HG03571 (cell line): ENCODE measurements at regions not wholly inside any gene's neighbourhood (a gene's known extent, or its start where the extent isn't known, plus 50 kb on each side); places are given as distances from the start of the nearest gene placed in this dataset.

Source experiments
- ATAC-seq: cut with Tn5 transposase; IDR thresholded peaks from one replicate; pipeline ENCODE4 v1.9.1; 2021; ENCODE audit not compliant: unreplicated experiment

- ATAC-seq = no peak
Observed at GRCh38 chr10:128694851-128695725, 568.9 kb upstream of the MKI67 start.

- no peak for ATAC-seq
Observed at GRCh38 chr10:128695931-128696330, 569.7 kb upstream of the MKI67 start.

GRCh38 chr10:128697437-128697836 is 571.2 kb upstream of the MKI67 start:
- ATAC-seq = no peak

- no peak for ATAC-seq
Observed at GRCh38 chr10:128701381-128701780, 575.2 kb upstream of the MKI67 start.

- no peak for ATAC-seq
Observed at GRCh38 chr10:128701837-128702236, 575.6 kb upstream of the MKI67 start.

- ATAC-seq = no peak
Observed at GRCh38 chr10:128704716-128705115, 578.5 kb upstream of the MKI67 start.

GRCh38 chr10:128708182-128708581 is 582.0 kb upstream of the MKI67 start:
- no peak for ATAC-seq

- ATAC-seq = no peak
Observed at GRCh38 chr10:128709686-128710085, 583.5 kb upstream of the MKI67 start.

- ATAC-seq = no peak
Observed at GRCh38 chr10:128710098-128710797, 584.0 kb upstream of the MKI67 start.

- no peak for ATAC-seq
Observed at GRCh38 chr10:128710798-128711183, 584.6 kb upstream of the MKI67 start.

GRCh38 chr10:128711806-128712205 is 585.6 kb upstream of the MKI67 start:
- ATAC-seq = no peak

GRCh38 chr10:128712661-128713400 is 586.6 kb upstream of the MKI67 start:
- no peak for ATAC-seq

- no peak for ATAC-seq
Observed at GRCh38 chr10:128713471-128713870, 587.2 kb upstream of the MKI67 start.

GRCh38 chr10:128713874-128714570 is 587.8 kb upstream of the MKI67 start:
- ATAC-seq = no peak

GRCh38 chr10:128714644-128715415 is 588.6 kb upstream of the MKI67 start:
- no peak for ATAC-seq

- ATAC-seq = no peak
Observed at GRCh38 chr10:128716181-128716580, 590.0 kb upstream of the MKI67 start.

GRCh38 chr10:128721963-128722445 is 595.8 kb upstream of the MKI67 start:
- no peak for ATAC-seq

- ATAC-seq = no peak
Observed at GRCh38 chr10:128722947-128723346, 596.7 kb upstream of the MKI67 start.

- no peak for ATAC-seq
Observed at GRCh38 chr10:128723631-128724205, 597.5 kb upstream of the MKI67 start.

GRCh38 chr10:128725531-128725930 is 599.3 kb upstream of the MKI67 start:
- ATAC-seq = no peak
